GM19351 (cell line): ENCODE measurements at regions not wholly inside any gene's neighbourhood (a gene's known extent, or its start where the extent isn't known, plus 50 kb on each side); places are given as distances from the start of the nearest gene placed in this dataset.

Source experiments
- ATAC-seq: cut with Tn5 transposase; IDR thresholded peaks from one replicate; pipeline ENCODE4 v1.9.1; 2021; ENCODE audit warnings: mild to moderate bottlenecking, moderate library complexity; ENCODE audit not compliant: unreplicated experiment

DNA sequence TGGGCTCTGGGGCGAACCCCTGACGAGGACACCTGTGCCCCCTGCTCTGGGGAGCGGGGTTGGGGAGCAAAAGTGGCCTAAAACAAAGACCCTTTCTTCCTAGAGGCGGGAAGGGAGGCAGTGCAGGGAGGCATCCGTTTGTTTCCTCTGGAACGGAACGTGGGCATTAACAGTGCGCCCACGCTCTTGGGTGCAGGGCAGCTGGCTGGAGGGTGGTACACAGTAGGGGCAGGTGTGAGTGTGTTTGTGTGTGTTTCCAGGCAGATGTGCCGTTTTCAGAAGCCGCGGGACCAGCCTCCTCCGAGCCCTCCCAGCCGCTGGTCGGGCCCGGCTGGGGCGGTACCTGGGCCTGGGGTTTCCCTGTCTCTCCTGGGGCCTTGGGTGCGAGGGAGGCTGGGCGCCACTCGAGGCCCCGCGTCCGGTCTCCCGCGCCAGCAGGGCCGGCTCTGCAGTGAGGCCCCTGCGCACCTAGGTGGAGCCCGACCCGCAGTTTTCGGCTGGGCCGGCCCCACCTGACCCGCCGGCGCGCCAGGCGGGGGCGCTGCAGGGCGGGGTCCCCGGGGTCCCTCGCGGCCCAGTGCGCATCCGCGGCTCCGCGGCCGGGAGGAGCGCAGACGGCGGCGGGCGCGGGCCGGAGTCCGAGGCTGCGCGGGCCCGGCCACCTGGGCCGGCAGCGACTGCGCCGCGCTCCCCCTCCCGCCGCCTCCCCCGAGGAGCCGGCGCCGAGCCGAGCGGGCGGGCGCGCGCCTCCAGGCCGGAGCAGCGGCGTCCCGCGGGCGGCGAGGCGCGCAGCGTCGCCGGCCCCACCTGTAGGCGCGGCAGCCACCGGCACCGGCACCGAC is 1252.7 kb downstream of the BRD1 start:
- ATAC-seq = no peak

DNA sequence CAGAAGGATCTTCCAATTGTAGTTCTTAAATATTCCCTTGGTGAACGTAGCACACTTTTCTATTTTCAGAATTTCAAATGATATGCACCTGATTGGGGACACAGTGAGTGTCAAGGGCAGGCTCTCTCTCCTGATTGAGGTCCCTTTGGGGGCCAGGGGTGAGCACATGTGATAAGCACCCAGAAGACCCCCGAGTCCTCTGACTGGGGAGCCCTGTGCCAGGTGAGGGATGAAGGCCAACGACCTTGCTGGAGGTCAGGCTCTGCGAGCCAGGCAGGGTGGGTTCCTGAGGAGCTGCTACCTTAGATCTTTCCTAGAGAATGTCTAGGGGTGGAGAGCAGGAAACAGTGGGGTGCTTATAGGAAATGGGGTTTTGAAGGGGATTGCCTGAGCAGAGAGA is 1253.9 kb downstream of the BRD1 start:
- no peak for ATAC-seq

- ATAC-seq = no peak
Observed at GRCh38 chr22:48572951-48573350, 1254.7 kb downstream of the BRD1 start.

GRCh38 chr22:48570912-48571311 is 1256.8 kb downstream of the BRD1 start:
- no peak for ATAC-seq

DNA sequence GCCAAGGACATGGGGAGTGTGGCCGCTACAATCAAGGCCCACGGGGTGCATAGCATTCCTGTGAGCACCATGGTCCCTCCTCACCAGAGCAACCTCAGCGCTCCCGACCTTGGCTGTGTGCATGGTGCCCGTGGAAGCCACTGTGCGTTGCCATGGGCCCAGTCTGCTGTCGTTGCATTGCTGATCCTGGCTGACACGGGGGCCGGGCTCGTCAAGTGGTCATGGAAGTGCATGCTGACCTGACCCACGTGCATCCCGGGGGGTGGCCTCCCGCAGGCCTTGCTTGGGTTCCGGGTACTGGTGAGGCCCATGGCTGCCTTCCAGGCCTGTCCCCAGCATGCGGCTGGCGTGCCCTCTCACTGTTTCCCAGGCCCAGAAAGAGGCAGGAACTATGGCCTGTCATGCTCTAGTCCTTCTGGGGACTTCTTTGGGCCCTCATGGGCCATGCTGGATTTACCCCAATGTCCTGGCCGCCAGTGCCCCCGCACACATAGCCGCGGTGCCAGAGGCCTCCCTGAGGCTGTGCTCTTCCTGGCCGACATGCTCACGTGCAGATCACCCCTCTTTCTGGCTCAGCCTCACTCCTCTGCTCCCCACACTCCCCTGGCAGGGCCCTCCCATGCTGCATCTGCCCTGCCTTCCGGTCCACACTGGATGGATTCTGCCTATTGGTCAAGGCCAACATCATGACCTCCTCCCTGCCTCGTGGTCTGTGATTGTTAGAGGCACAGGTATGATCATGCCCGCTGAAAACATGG is 1258.0 kb downstream of the BRD1 start:
- no peak for ATAC-seq

GRCh38 chr22:48568736-48569330 is 1258.8 kb downstream of the BRD1 start:
- ATAC-seq = no peak

DNA sequence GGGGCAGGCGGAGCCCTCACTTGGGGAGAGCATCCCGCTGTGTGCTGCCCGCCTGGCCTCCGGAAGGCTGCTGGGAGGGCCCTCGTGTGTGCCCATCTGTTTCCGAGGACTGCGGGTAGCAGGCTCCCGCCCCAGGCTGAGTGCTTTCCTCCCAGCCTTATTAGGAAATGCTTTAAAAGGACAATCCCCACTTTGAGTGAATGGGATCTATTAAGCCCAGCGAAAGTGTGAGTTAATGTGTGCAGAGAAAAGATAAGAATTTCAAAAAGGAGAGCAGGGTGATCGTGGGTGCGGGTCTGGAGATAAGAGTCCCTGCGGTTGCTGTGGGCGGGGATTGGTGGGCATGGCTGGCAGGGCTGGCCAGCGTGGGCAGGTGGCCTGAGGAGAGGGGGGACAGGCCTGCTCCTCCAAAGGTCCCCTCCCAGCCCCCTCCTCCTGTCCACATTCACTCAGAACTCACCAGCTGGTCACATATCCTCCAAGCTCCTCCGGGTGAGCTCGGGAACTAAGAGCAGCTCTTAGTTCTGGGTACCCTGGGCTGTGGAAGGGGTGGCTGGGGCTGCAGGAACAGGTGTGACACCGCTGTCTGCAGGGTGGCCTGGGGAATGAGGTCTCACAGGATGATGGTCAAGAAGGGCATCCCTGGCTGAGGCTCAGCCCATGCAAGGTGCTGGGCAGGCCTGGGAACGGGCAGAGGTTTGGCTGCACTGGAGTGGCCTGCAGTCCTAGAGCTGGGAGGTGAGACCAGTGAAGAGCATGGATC is 1260.3 kb downstream of the BRD1 start:
- no peak for ATAC-seq

GRCh38 chr22:48566741-48567140 is 1260.9 kb downstream of the BRD1 start:
- no peak for ATAC-seq

DNA sequence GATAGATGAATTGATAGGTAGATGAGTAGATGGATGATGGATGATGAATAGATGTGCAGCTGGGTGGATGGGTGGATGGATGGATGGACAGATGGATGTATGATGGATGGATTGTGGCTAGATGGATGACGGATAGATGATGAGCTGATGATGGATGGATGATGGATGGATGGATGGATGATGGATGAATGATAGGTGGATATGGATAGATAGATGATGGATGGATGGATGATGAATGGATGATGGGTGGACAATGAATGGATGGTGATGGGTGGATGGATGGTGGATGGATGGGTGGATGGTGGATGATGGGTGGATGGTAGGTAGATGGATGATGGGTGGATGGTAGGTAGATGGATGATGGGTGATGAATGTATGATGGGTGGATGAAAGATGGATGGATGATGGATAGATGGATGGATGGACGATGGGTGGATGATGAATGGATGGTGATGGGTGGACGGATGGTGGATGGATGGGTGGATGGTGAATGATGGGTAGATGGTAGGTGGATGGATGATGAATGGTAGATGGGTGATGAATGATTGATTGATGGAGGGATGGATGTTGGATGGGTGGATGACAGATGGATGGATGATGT is 1261.7 kb downstream of the BRD1 start:
- ATAC-seq = no peak

DNA sequence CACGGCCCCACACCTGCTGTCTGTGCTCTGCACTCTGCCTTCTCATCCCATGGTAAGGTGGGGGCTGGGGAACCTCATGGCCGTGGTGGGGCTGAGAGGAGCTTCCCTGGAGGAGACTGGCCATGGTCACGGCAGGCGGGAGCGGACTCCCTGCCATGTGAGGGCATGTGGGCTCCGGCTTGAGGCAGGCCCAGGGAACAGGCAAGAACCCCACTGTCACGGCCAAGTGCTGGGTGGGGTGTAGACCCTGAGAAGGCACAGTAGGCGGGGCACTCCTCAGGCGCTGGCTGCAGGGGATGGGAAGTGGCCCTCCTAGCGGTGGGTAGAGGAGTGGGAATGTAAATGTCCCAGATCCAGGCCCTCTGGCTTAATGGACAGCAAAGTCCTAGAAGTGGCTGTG is 1262.7 kb downstream of the BRD1 start:
- ATAC-seq = no peak

DNA sequence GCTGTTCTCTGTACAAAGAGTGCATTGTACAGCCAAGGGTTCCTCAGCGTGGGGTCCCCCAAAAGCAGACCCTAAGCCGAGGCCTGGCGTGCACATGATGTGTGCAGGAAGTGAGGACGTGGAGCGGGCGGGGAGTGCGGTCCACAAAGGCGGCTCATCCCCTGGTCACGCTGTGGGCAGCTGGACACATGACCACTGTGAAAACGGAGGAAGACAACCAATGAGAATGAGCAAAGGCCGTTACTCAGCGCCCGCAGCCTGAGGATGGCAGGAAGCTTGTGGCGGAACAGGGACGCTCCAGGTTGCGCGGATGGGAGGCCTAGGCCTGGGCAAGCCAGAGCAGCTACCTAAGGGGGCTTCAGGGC is 1263.7 kb downstream of the BRD1 start:
- ATAC-seq = no peak

GRCh38 chr22:48563118-48563965 is 1264.3 kb downstream of the BRD1 start:
- no peak for ATAC-seq

GRCh38 chr22:48561676-48562075 is 1266.0 kb downstream of the BRD1 start:
- ATAC-seq = no peak

- ATAC-seq = no peak
Observed at GRCh38 chr22:48560836-48561235, 1266.8 kb downstream of the BRD1 start.

DNA sequence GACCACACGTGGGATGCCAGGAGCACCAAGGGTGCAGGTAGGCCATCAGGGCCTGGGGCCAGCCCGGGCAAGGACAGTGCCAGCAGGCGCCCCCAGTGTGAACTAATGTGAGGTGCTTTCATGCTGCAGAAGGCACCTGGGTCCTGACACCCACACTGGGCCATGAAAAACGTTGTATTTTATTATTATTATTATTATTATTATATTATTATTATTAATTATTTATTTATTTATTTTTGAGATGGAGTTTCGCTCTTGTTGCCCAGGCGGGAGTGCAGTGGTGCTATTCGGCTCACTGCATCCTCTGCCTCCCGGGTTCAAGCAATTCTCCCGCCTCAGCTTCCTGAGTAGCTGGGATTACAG is 1267.3 kb downstream of the BRD1 start:
- ATAC-seq = no peak

DNA sequence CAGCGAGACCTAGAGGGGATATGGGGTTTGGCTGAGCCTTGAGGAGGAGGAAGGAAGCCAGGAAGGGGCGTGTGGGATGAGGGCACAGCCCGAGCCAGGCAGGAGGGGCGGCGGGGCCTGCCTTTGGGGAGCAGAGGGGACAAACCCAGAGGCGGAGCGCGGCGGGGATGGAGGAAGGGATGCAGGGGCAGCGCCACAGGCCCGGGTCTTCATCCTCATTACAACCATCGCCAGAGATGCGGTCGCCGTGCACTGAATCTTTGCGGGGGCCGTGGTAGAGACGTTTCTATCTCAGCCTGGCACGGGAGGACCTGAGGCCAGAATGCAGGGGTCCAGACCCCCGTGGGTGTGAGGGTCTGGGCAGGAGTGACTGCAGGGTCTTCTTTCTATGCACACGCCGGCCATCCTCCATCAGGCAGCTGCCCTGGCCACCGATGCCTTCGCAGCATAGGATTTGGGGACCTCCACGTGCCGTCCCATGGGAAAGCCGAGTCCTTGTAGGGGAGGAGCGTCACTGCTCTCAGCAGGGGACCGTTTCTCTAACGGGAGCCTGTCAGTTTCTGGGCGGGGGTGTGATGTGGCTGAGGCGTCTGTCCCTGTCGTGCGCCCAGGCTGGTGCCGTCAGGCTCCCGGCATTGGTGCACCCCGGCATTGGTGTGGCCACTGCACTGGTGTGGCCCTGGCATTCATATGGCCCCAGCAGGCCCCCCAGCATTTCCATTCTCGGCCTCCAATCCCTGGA is 1267.9 kb downstream of the BRD1 start:
- no peak for ATAC-seq

DNA sequence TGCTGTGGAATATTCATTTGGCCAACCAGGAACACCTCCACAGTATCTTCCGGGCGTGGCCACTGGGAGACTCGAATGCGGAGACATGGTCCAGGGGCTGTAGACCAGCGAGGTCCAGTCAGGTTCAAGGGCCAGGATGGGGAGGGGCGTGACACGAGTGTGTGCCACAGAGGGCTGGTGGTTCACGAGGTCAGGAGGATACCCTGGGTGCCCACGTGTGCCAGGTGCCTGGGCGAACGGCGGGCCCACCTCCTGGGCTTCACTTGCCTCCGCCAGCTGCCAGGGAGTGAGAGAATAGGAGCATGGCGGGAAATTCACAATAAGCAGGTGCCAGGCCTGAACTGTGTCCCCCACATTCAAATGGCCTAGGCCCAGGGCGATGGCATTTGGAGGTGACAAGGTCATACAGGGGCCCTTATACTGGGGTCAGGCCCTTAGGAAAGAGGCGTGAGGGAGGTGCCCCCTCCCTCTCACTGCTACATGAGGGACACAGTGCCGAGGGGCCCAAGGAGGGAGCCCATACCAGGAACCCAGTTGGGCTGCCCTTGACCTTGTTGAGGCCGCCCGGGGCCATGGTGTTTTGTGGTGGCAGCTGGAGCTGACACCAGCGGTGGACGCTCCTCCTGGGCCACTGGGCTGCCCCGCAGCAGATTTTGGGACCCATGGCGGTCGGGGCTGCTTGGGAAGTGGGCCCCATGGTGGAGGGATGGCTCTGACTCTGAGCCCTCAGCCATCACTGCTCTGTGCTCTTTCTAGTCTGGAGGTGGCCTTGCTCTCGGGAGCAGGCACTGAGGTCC is 1268.9 kb downstream of the BRD1 start:
- no peak for ATAC-seq

GRCh38 chr22:48558016-48558415 is 1269.7 kb downstream of the BRD1 start:
- ATAC-seq = no peak

GRCh38 chr22:48557473-48557872 is 1270.2 kb downstream of the BRD1 start:
- ATAC-seq = no peak
